ENCODE measurements at regions not wholly inside any gene's neighbourhood (a gene's known extent, or its start where the extent isn't known, plus 50 kb on each side); places are given as distances from the start of the nearest gene placed in this dataset.

- TF ChIP-seq CTCF (conservative IDR thresholded peaks at IDR 0.05) (no peak), EZH2 (IDR thresholded peaks at IDR 0.05; ENCODE audit: low read depth) (no peak)
These were observed 556.1 kb downstream of the RWDD3 start for GRCh38 chr1:95790136-95790535.

Data from PC-9 (cell line).